KG1 (cell line): ENCODE measurements at regions not wholly inside any gene's neighbourhood (a gene's known extent, or its start where the extent isn't known, plus 50 kb on each side); places are given as distances from the start of the nearest gene placed in this dataset.
"Not testable (repeated sequence)": the region's sequence is repeated elsewhere in the genome, so short reads cannot be mapped to it uniquely, and the experiment has no call there.

Source experiments
- DNase-seq: peaks from one replicate; lab custom pipeline; 2025; lab: John Stamatoyannopoulos, UW

DNA sequence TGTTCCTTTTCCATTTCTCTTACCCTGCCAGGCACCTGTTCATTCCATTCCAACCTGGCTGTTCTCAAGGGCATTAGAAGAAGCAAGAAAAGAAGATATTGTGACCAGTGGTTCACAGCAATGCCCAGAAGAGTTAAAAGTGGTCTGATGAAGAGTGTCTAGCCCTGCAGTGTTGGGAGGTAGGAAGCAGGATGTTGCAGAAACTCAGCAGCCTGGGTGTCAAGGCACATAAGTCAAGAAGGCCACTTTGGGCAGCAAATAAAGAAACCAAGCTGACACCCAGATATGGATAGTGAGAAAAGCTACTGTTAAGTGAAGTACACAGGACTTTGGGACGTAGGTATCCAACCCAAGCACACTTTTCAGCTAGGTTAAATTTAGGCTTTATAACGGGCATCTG is 199.9 kb upstream of the SATB1 start:
- no peak for DNase-seq

DNA sequence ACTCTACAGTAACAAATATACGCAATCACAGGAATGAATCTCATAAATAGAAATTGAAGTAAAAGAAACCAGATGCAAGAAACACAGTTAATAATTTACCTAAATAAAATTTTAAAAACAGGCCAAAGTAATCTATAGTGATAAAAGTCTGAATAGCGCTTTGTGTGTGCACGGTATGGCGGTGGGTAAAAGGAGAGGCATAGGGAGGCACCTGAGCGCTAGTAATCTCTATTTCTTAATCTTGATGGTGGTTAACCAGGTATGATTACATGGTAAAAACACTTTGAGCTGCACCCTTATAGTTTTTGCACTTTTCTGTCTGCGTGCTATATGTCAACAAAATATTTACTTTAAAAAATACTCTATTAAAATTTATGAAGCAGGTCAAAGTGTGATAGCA is 198.1 kb upstream of the SATB1 start:
- DNase-seq = no peak

DNA sequence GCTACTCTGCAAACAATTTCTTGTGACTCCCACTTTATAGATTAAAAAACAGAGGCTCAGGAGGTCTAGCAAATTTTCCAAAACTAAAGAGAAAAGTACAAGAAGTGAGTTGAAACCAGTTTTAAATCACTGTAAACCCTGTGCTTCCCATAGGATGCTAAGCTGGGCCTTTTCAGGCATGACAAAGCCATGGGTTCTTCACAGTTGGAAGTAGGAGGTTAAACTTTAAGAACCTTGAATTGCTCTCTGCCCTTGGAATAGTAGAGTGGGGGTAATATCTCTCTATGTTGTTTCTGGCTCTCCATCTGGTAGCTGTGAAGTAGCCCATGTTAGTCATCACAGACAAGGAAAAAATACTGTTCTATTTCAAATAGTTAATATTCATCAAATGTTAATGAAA is 193.6 kb upstream of the SATB1 start:
- no peak for DNase-seq

DNA sequence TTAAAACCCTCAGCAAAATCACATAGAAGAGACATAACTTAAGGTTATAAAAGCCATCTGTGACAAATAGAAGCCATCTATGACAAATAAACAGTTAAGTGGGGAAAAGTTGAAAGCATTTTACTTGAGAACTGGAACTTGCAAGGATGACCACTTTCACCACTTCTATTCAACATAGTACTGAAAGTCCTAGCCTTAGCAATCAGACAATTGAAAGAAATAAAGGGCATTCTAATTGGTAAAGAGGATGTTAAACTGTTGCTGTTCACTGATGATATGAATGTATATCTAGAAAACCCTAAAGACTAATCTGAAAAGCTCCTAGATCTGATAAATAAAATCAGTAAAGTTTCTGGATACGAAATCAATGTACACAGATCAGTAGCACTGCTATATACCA is 186.9 kb upstream of the SATB1 start:
- DNase-seq = no peak

DNA sequence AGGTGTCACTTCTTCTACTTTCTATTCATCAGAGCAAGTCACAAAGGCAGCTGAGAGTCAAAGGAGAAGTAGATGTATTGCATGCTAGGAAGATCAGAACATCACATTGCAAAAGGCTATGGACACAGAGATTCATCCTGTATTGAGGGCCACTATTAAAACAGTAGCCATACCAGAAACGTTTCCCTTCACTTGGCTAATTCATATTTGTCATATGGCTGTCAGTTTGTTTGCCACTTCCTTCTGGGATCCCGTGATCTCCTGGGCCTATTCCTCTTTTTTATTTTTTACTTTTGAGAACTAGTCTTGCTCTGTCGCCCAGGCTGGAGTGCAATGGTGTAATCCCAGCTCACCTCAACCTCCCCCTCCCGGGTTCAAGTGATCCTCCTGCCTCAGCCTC is 184.0 kb upstream of the SATB1 start:
- no peak for DNase-seq

DNA sequence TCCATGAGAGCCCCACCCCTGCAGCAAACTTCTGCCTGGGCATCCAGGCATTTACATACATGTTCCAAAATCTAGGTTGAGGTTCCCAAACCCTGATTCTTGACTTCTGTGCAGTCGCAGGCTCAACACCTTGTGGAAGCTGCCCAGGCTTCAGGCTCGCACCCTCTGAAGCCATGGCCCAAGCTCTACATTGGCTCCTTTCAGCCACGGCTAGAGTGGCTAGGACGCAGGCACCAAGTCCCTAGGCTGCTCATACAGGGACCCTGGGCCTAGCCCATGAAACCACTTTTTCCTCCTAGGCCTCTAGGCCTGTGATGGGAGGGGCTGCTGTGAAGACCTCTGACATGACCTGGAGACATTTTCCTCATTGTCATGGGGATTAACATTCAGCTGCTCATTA is 172.8 kb upstream of the SATB1 start:
- no peak for DNase-seq

DNA sequence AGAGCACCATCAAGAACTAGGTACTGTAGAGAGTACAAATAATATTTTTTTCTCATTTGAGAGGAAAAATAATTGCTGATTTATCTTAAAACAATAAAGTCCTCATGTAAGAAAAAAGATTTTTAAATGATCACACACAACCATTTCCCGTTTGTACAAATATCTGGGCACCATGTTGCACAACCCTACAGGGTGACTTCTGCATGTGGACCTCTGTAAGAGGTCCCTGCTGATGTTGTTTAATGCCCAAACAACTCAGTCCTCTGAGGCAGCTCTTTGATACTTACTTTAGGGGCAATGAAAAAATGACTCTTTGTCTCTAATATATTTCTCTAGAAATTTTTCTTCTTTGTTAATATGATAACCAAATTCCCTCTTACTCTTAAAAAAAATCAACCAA is 168.1 kb upstream of the SATB1 start:
- no peak for DNase-seq

DNA sequence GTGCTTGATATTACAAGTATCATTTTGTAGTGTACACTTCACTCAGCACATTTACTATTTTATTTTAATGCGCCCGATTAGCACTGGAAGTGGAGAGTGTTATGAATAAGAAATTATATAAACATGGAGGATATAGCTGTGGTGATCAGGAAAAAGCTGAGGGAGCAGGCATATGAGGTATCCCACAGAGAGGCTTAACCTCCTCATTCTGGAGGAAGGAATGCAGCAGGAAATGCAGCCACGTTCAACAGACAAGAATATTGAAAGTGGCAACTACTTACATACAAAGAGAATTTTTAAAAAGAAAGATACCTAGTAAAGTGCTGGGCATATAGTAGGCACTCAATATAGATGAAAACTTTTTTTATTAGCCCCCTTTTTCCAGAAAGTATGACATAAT is 166.0 kb upstream of the SATB1 start:
- no peak for DNase-seq

DNA sequence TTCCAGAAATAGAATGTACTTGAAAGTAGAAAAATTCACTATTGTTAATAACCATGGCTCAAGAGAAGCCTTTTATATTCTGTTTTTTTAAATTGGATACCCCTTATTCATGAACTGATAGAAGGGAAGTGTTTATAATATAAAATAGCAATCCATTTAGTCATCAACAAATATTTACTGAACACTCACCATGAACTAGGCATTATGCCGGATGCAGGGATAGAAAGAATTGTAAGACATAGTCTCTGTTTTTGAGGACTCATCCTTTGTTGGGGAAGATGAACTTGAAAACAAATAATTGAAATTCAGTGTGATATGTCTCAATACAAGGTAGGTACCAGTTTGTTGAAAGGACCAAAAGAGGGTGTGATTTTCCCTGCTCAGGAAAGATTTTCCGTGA is 160.9 kb upstream of the SATB1 start:
- no peak for DNase-seq

DNA sequence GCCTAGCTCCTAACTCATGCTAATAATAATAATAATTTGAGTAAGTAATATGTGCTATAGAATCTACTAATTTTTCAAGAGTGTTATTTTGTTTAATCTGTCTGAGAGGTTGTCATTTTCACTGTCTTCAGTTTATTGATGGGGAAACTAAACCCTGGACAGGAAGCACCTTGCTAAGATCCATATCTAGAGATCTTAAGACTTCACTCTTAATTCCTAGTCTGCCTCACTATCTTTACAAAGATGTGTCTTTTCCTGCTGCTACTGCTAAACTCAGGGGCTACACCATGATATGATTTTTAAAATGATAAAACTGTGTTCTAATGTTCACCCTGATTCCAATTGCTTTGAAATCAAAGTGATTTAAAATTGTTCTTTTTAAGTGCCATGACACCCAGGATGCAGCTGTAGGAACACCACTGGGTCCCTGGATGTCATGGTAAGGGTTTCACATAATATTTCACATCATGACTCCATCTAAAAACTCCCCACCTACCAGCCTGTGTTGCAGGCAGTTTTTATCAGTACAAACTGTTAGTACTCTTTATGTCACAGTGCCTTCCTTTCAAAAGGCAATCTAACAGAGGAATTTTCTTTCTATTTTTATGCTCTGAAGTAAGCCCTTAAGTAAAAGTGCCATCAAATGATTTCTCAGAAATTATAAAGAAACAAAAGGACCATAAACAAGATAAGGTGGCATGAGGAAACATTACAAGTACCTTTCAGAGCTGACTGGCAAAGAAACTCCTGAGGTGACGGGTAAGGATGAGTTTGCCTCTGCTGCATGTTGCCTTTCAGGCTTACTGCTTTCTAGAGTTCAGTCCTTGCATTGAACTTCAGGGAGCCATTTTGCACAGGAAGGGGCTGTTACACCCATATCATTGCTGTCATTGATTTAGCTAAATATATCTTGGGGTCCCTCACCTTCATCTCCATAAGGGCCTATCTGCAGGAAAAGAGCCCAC is 160.1 kb upstream of the SATB1 start:
- no peak for DNase-seq

DNA sequence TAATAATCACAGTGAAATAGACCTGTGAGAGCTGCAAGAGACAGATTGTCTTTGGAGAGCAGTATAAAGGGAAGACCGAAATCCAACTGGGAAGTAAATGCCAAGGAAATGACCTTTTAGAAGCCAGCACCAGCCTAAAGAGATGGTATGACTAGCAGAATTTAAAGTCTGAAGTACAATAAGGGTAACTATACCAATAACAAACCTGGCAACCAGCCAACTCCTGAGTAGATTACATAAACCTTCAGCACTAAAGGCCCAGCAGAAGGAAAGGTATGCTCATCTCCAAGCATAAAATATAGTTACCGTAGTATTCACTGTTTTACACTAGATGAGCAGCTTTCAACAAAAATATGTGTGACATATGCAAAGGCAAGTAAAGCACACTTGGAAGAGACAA is 155.1 kb upstream of the SATB1 start:
- DNase-seq = no peak

DNA sequence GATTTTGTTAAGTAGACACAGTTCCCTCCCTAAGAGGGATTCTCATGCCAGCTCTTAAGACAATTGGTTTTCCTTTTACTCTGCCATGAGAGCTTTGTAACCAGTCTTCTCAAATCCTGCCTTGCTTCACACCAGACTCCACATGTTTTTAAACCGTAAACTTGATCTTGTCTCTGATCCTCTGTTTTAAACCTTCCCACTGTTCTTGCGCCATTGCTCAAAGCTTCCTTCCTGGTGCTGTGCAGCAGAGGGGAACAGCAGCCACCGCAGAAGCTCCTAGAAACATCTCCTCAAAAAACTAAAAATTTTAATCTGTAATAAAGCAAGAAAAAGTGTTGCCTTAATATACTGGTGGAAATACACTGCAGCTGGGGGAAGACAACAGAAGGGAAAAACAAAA is 154.5 kb upstream of the SATB1 start:
- DNase-seq = no peak

DNA sequence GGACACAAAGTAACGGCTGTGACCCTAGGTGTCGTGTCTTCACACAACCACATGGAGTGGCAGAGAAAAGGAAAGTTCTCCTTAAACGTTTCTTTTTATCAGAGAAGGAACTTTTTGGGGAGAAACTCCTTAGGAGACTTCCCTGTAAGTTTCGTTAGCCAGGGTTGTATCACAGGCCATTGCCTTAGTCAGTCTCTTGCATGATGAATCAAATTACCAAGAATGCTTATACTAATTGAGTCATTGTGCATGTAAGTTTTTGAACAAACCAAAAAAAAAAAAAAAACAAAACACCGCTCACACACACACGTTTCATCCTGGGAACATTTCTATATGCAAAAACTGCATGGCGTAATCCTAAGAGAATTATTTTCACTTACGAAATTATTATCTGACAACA is 150.4 kb upstream of the SATB1 start:
- no peak for DNase-seq

DNA sequence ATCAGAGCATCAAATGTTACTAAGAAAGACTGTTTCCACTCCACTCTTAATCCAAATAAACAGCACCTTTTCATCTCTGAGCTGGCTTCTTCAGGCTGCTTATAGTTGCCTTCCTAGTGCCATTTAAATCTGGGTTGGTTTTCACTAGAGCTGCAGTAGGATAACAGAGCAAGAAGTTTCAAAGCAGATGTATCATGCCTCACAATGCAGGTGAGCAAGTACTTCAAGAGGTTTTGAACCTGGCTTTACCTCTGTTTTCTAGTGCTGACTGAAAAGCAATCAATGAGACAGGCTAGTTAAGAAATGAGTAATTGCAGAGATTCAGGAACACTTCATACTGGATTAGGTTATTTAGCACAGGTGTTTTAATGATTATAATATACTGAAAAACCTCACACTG is 147.7 kb upstream of the SATB1 start:
- DNase-seq = no peak

DNA sequence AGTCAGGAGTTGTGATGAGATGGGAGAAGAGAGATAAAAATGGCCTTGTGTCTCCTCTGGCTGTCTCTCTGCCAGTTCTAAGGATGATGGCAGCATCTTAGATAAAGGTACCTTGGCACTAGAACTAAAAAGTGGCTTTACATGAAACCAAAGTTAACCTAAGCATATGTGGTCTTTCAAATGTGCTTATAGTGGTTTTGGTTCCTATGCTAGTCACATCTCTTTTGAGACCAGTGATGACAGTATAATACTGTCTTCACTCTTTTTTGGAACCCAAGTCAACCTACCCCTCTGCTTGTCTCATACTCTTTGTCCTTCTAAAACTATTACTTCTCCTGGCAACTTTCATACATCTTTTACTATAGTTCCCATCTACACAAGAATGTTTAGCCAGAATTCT is 142.2 kb upstream of the SATB1 start:
- DNase-seq = no peak

DNA sequence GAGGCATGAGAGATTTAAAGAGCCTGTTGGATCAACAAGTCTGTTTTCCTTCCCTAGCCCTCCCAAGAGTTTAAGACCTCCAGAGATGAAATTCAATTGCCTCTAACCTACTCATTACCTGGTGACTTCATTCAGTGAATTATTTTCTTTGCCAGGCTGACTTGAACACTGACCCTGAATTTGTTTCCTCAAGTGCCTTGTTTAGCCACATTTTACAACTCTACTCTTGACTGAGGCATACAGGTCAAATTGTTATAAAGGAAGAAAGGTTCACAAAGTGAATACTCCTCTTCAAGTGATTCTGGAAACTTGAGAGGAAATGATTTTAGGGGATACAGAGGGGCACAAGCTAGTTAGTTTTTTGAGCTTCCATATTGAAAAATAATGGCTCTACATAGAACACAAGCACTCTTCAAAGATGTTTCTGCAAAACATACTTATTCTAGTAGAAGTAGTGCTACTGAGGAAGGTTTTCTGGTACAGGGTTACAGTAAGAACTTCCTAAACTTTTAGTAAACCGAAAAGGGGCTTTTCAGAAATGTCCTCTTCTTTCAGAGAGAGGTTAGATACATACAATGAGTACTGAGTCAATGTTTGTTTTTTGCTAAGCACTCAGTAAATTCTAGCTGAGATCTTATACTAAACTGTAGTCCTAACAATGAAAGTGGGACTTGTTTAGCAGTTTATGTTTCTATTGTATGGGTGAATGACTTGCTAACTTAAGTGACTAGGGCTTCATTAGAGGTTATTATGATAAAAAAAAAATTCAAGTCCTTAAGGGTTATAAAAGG is 137.4 kb upstream of the SATB1 start:
- no peak for DNase-seq

DNA sequence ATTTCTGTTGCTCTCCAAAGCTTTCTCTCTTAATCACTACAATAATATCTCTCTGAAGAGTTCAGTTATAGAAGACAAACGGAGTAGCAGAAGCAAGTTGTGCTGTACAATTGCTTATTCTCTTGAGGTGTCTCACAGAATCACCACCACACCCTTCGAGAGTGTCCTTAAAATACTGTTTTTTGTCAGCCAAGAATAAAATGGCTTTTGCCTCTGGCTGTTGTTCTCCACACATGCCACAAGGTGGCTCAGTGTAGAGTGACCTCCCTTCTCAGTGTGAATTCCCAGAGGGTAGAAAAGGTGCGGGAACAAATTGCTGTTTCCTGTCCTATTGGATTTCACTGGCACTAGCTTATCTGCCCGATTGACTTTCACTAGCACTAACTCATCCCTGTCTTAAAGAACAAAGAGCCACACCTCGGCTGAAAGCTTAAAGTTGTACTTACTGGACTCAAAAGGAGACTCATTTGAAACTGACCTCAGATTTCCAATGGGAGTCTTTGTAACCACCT is 134.2 kb upstream of the SATB1 start:
- DNase-seq = peak; percentile 32

DNA sequence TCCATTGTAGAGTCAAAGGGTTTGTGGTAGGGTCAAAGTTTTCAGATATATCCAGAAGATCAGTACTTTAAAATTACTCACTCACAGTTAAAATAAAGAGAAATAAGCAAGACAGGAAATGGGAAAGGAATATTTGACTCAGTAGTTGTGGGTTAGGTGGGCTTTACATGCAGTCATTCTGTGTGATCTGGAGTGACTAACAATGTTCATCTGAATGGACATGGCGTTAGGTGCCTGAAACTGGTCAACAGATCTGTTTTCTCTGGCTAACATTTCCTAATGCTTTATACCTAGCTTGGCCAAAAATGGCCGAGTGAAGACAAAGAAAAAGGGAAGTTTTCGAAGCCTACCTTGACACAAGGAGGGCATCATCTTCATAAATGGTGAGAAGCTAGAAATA is 133.4 kb upstream of the SATB1 start:
- DNase-seq = no peak

DNA sequence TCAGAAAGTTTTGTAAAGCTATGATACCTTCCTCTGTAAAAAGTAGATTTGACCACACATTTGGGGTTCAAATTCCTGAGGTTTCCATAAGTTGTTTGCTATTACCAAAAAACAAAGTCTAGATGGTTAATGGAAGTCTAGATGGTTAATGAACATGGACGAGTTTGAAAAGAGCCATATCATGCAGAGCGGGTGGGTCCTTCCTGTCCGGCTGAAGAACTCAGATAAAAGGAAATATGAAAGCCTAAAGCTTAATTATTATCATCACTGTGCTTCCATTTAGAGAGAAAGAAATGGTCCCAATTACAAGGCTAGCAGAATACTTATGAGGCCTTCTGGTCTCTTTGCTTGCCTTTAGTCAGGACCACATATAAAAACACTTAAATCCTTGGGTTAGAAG is 132.1 kb upstream of the SATB1 start:
- no peak for DNase-seq

DNA sequence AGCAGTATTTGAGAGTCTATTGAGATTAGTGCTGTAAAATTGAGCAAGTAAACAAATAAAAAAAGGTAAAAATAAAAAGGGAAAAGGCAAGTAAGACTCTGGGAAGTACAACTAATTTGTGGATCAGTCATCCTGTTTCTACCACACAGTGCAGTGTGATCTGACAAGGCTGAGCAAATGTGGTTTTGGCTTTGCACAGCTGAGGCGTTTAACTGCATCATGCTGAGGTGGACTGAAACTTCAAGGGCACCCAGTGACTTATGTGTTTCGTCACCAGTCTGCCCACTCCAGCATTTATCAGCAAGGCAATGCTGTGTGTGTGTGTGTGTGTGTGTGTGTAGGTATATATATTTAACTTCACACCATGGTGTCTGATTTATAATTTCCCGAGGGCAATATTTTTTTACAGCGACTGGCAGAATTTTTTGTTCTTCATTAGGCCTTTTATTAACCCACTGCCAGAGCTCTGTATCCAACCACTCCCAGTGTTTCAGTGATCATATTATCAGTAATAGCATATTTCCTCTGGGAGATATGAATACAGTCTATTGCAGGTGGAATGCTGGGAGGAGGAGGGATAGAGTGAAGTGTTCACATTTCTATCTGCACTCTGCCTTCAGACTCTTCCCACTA is 131.5 kb upstream of the SATB1 start:
- DNase-seq = no peak

DNA sequence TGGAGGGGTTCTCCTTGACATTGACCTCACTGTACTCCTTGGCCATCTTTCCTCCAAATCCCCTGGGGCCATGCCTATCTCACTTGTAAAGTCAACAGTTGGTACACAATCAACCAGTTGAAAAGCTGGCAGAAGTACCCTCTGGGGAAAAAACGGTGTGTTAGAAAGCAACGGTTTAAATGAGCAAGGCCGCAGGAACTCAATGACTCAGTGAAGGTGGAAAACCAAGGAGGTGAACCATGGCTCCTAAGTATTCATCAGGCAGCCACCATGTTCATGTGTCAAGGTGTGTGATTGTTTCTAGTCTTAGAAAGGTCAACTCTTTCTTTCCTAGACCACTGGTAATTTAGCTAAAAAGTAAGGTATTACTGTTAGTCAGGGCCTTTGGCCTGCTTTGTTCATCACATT is 130.9 kb upstream of the SATB1 start:
- no peak for DNase-seq

DNA sequence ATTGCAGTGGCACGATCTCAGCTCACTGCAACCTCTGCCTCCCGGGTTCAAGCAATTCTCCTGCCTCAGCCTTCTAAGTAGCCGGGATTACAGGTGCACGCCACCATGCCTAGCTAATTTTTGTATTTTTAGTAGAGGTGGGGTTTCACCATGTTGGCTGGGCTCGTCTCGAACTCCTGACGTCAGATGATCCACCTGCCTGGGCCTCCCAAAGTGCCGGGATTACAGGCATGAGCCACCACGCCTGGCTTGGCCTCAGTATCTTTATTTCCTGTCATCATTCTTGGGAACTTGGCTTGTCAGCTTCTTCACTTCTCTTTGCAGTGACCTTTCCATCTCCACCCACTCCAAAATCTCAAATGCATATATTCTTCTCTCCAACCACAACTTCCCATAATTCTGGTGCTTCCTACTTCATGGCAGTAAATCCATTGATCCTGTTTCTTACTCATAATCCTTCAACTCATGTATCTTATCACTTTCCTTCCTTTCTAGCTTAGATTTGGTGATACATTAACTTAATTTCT is 127.5 kb upstream of the SATB1 start:
- not testable (repeated sequence) for DNase-seq
